ENCODE measurements at regions not wholly inside any gene's neighbourhood (a gene's known extent, or its start where the extent isn't known, plus 50 kb on each side); places are given as distances from the start of the nearest gene placed in this dataset.

- TF ChIP-seq CTCF (IDR thresholded peaks at IDR 0.05): no peak
- H3K36me3 Mint-ChIP-seq (ENCODE audit: unreplicated experiment): no peaks in the 10 kb centered on the region
- H3K9me3 Mint-ChIP-seq (ENCODE audit: unreplicated experiment): peaks cover 11% of the 10 kb centered on the region
- no peak overlapping the region for H3K27ac Mint-ChIP-seq (ENCODE audit: unreplicated experiment)
- no peak overlapping the region for H3K4me3 Mint-ChIP-seq (ENCODE audit: unreplicated experiment)
- no peak for DNase-seq (ENCODE audit: extremely low spot score, unreplicated experiment)
- no peaks in the 10 kb centered on the region for H3K27me3 Mint-ChIP-seq (ENCODE audit: unreplicated experiment)
- H3K4me1 Mint-ChIP-seq (ENCODE audit: unreplicated experiment): no peaks in the 10 kb centered on the region
Measured at GRCh38 chr10:81026591-81026990, 488.9 kb downstream of the SH2D4B start.

DNA sequence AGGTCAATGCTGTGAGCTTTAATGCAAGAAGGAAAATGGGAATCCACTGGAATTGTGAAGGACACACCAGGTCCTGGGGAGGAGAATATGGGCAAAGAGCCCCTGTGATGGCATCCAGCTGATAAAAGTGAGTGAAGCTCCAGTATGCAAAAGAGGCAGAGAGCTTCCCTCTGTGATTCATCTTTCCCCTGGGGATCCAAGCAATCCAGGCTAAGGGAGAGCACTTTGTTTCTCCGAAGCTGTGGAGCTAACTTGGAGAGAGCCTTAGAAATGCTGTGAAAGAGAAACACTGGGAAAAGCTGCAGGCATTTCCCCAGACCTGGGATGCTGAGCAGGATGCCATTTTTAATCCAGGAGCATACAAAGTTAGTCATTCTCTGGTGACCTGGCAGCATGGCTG, 489.5 kb downstream of the SH2D4B start:
- no peak overlapping the region for H3K4me3 Mint-ChIP-seq (ENCODE audit: unreplicated experiment)
- no peak overlapping the region for H3K27ac Mint-ChIP-seq (ENCODE audit: unreplicated experiment)
- H3K4me1 Mint-ChIP-seq (ENCODE audit: unreplicated experiment): no peaks in the 10 kb centered on the region
- H3K9me3 Mint-ChIP-seq (ENCODE audit: unreplicated experiment): peaks cover 15% of the 10 kb centered on the region
- H3K36me3 Mint-ChIP-seq (ENCODE audit: unreplicated experiment): no peaks in the 10 kb centered on the region
- no peak for DNase-seq (ENCODE audit: extremely low spot score, unreplicated experiment)
- H3K27me3 Mint-ChIP-seq (ENCODE audit: unreplicated experiment): no peaks in the 10 kb centered on the region
- TF ChIP-seq CTCF (IDR thresholded peaks at IDR 0.05): no peak

GRCh38 chr10:81027706-81028105, 490.0 kb downstream of the SH2D4B start:
- TF ChIP-seq CTCF (IDR thresholded peaks at IDR 0.05): no peak
- DNase-seq (ENCODE audit: extremely low spot score, unreplicated experiment): no peak
- Mint-ChIP-seq H3K27ac (ENCODE audit: unreplicated experiment) (no peak overlapping the region), H3K36me3 (ENCODE audit: unreplicated experiment) (no peaks in the 10 kb centered on the region), H3K4me3 (ENCODE audit: unreplicated experiment) (no peak overlapping the region), H3K4me1 (ENCODE audit: unreplicated experiment) (no peaks in the 10 kb centered on the region), H3K27me3 (ENCODE audit: unreplicated experiment) (no peaks in the 10 kb centered on the region), H3K9me3 (ENCODE audit: unreplicated experiment) (peaks cover 15% of the 10 kb centered on the region)

GRCh38 chr10:81031774-81032173, 494.1 kb downstream of the SH2D4B start:
- no peaks in the 10 kb centered on the region for H3K4me1 Mint-ChIP-seq (ENCODE audit: unreplicated experiment)
- H3K27ac Mint-ChIP-seq (ENCODE audit: unreplicated experiment): no peak overlapping the region
- no peaks in the 10 kb centered on the region for H3K27me3 Mint-ChIP-seq (ENCODE audit: unreplicated experiment)
- no peaks in the 10 kb centered on the region for H3K36me3 Mint-ChIP-seq (ENCODE audit: unreplicated experiment)
- H3K9me3 Mint-ChIP-seq (ENCODE audit: unreplicated experiment): peaks cover 20% of the 10 kb centered on the region
- no peak for DNase-seq (ENCODE audit: extremely low spot score, unreplicated experiment)
- H3K4me3 Mint-ChIP-seq (ENCODE audit: unreplicated experiment): no peak overlapping the region
- TF ChIP-seq CTCF (IDR thresholded peaks at IDR 0.05): no peak

- Mint-ChIP-seq H3K27me3 (ENCODE audit: unreplicated experiment) (no peaks in the 10 kb centered on the region), H3K4me3 (ENCODE audit: unreplicated experiment) (no peak overlapping the region), H3K9me3 (ENCODE audit: unreplicated experiment) (peaks cover 24% of the 10 kb centered on the region), H3K27ac (ENCODE audit: unreplicated experiment) (no peak overlapping the region), H3K36me3 (ENCODE audit: unreplicated experiment) (no peaks in the 10 kb centered on the region), H3K4me1 (ENCODE audit: unreplicated experiment) (no peaks in the 10 kb centered on the region)
- TF ChIP-seq CTCF (IDR thresholded peaks at IDR 0.05): no peak
- DNase-seq (ENCODE audit: extremely low spot score, unreplicated experiment): no peak
Measured at GRCh38 chr10:81034383-81034782, 496.7 kb downstream of the SH2D4B start.

Data from osteocyte (in vitro differentiated cells).